ENCODE measurements at regions not wholly inside any gene's neighbourhood (a gene's known extent, or its start where the extent isn't known, plus 50 kb on each side); places are given as distances from the start of the nearest gene placed in this dataset.
"Not testable (repeated sequence)": the region's sequence is repeated elsewhere in the genome, so short reads cannot be mapped to it uniquely, and the experiment has no call there.

DNA sequence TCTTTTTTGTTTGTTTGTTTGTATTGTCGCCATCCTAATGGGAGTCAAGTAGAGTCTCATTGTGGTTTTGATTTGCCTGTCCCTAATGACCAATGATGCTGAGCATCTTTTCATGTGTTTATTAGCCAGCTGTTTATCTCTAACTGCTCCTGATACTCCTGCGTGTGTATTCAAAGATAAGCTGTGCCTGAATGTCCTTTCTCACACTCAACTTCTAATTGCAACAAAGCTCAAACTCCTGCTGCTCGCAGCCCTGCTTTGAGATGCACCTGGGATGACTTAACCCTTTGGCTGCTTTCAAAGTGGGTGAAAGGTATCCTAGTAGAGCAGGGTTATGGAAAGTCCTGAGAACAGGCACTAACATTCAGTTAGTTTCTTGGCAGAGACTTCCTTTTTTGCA, 199.6 kb downstream of the BCL2L11 start:
- POLR2A ChIA-PET, CTCF ChIA-PET: not testable (repeated sequence)

DNA sequence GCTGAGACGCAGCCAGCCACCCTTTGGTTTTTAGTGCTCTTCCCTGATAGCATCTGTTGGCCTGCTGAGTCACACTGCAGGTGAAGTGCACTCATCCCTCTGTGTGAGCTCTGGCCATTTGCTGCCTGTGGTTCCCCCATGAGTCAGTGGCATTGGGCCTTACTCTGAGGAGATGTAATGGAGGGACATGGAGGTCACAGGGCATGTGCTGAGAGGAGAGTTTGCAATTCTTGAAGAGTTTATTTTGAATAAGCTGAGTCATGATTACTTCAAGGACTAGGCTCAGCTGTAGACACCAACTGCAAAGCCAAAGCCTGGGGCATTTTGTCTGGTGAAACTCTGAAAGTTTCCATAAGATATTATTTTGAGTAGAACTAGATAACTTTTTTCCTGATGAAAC, 200.3 kb downstream of the BCL2L11 start:
- intact Hi-C loops (cut with micrococcal nuclease); BruUV-seq (replicated peaks); CTCF ChIA-PET; H3K36me3 ChIP-seq (ENCODE audit: control insufficient read depth in 2 of 2, extremely low read depth in 1 of 2, insufficient read depth in 2 of 2, low read length in 2 of 2); H3K4me2 ChIP-seq (ENCODE audit: insufficient read depth, low read length); dilution Hi-C loops (cut with MboI; ENCODE audit: extremely low pct_ligation_motif_present, low sequenced_read_pairs); H2AFZ ChIP-seq (ENCODE audit: low read depth, low read length); H3K9me3 ChIP-seq (replicated peaks; ENCODE audit: control insufficient read depth, insufficient read depth, low read length); POLR2A ChIA-PET; H3K4me3 ChIP-seq (replicated peaks in 1 of 3; ENCODE audit: insufficient read depth in 1 of 3, low read depth in 1 of 3, low read length in 3 of 3); H3K4me1 ChIP-seq (ENCODE audit: control insufficient read depth, extremely low read depth, insufficient read depth, low read length); H3K27ac ChIP-seq (ENCODE audit: insufficient read depth, low read depth, low read length); H4K20me1 ChIP-seq (replicated peaks; ENCODE audit: control insufficient read depth, extremely low read depth, insufficient read depth, low read length); H3K27me3 ChIP-seq (ENCODE audit: control insufficient read depth in 2 of 2, insufficient read depth in 2 of 2, low read length in 2 of 2); H3K9me1 ChIP-seq (replicated peaks; ENCODE audit: control insufficient read depth, extremely low read depth, insufficient read depth, low read length); H3K79me2 ChIP-seq (ENCODE audit: control insufficient read depth, insufficient read depth, low read length); H3K9ac ChIP-seq (replicated peaks; ENCODE audit: extremely low read depth, insufficient read depth, low read length): not testable (repeated sequence)
- DNase-seq (ENCODE audit: low read depth, low spot score) (peak; percentile 18), FAIRE-seq (peak; percentile 73)

More for the DNA sequence above, 199.6 kb downstream of the BCL2L11 start:
- intact Hi-C loops (cut with micrococcal nuclease); H3K27me3 ChIP-seq (ENCODE audit: control insufficient read depth in 2 of 2, insufficient read depth in 2 of 2, low read length in 2 of 2); H3K36me3 ChIP-seq (ENCODE audit: control insufficient read depth in 2 of 2, extremely low read depth in 1 of 2, insufficient read depth in 2 of 2, low read length in 2 of 2); H3K9ac ChIP-seq (replicated peaks; ENCODE audit: extremely low read depth, insufficient read depth, low read length); H3K79me2 ChIP-seq (ENCODE audit: control insufficient read depth, insufficient read depth, low read length); H3K27ac ChIP-seq (ENCODE audit: insufficient read depth, low read depth, low read length); H3K9me1 ChIP-seq (replicated peaks; ENCODE audit: control insufficient read depth, extremely low read depth, insufficient read depth, low read length); H2AFZ ChIP-seq (ENCODE audit: low read depth, low read length); H3K4me1 ChIP-seq (ENCODE audit: control insufficient read depth, extremely low read depth, insufficient read depth, low read length); H4K20me1 ChIP-seq (replicated peaks; ENCODE audit: control insufficient read depth, extremely low read depth, insufficient read depth, low read length); H3K4me3 ChIP-seq (replicated peaks in 1 of 3; ENCODE audit: insufficient read depth in 1 of 3, low read depth in 1 of 3, low read length in 3 of 3); FAIRE-seq; DNase-seq (ENCODE audit: low read depth, low spot score); dilution Hi-C loops (cut with MboI; ENCODE audit: extremely low pct_ligation_motif_present, low sequenced_read_pairs); H3K9me3 ChIP-seq (replicated peaks; ENCODE audit: control insufficient read depth, insufficient read depth, low read length); BruUV-seq (replicated peaks); H3K4me2 ChIP-seq (ENCODE audit: insufficient read depth, low read length): not testable (repeated sequence)

DNA sequence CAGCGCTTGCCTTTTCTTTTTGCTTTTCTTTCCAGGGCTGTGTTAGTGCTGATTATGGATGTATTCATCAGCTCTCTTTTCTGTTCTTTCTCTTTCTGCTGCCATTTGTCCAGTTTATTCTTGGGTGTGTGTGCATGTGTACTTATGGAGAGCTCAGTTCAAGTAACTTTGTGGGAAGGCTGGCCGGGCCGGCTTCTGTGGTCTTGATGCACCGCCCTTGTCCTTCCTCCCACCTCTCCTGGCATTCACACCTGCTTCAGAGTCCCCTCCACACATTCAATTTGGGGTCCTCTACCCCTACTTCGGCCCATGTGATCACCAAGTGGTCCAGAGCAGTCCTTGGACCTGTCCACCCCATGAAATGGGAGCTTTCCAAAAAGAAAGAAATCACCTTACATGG, 202.7 kb downstream of the BCL2L11 start:
- BruUV-seq (replicated peaks); dilution Hi-C loops (cut with MboI; ENCODE audit: extremely low pct_ligation_motif_present, low sequenced_read_pairs); H3K4me3 ChIP-seq (replicated peaks in 1 of 3; ENCODE audit: insufficient read depth in 1 of 3, low read depth in 1 of 3, low read length in 3 of 3); H3K9me3 ChIP-seq (replicated peaks; ENCODE audit: control insufficient read depth, insufficient read depth, low read length); H3K9me1 ChIP-seq (replicated peaks; ENCODE audit: control insufficient read depth, extremely low read depth, insufficient read depth, low read length); H3K79me2 ChIP-seq (ENCODE audit: control insufficient read depth, insufficient read depth, low read length); H3K4me1 ChIP-seq (ENCODE audit: control insufficient read depth, extremely low read depth, insufficient read depth, low read length); H3K27me3 ChIP-seq (ENCODE audit: control insufficient read depth in 2 of 2, insufficient read depth in 2 of 2, low read length in 2 of 2); H3K9ac ChIP-seq (replicated peaks; ENCODE audit: extremely low read depth, insufficient read depth, low read length); CTCF ChIA-PET; POLR2A ChIA-PET; H3K27ac ChIP-seq (ENCODE audit: insufficient read depth, low read depth, low read length); intact Hi-C loops (cut with micrococcal nuclease); H3K36me3 ChIP-seq (ENCODE audit: control insufficient read depth in 2 of 2, extremely low read depth in 1 of 2, insufficient read depth in 2 of 2, low read length in 2 of 2); FAIRE-seq; H3K4me2 ChIP-seq (ENCODE audit: insufficient read depth, low read length); DNase-seq (ENCODE audit: low read depth, low spot score); H2AFZ ChIP-seq (ENCODE audit: low read depth, low read length); H4K20me1 ChIP-seq (replicated peaks; ENCODE audit: control insufficient read depth, extremely low read depth, insufficient read depth, low read length): not testable (repeated sequence)

DNA sequence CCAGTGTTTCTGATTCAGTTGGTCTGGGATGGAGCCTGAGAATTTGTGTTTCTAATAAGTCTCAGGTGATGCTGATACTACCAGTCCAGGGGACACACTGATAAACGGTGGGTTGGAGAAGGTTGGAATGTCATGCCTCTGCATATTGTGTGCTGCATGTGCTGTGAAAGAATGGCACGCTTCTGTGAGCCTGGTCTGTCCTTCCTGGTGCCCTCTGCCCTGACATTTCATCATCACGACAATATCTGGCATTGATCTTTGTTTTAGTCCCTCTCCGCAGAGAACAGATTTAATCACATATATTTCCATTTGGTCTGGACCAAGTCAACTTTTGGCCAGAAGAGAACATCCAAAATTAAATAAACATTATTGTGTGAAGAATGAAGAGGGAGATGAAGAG, 207.0 kb downstream of the BCL2L11 start:
- H3K4me3 ChIP-seq (replicated peaks in 1 of 3; ENCODE audit: insufficient read depth in 1 of 3, low read depth in 1 of 3, low read length in 3 of 3); H3K4me2 ChIP-seq (ENCODE audit: insufficient read depth, low read length); H3K4me1 ChIP-seq (ENCODE audit: control insufficient read depth, extremely low read depth, insufficient read depth, low read length); H4K20me1 ChIP-seq (replicated peaks; ENCODE audit: control insufficient read depth, extremely low read depth, insufficient read depth, low read length); H3K36me3 ChIP-seq (ENCODE audit: control insufficient read depth in 2 of 2, extremely low read depth in 1 of 2, insufficient read depth in 2 of 2, low read length in 2 of 2); H3K9ac ChIP-seq (replicated peaks; ENCODE audit: extremely low read depth, insufficient read depth, low read length); POLR2A ChIA-PET; H3K27ac ChIP-seq (ENCODE audit: insufficient read depth, low read depth, low read length); CTCF ChIA-PET; DNase-seq (ENCODE audit: low read depth, low spot score); H3K9me3 ChIP-seq (replicated peaks; ENCODE audit: control insufficient read depth, insufficient read depth, low read length); H3K79me2 ChIP-seq (ENCODE audit: control insufficient read depth, insufficient read depth, low read length); intact Hi-C loops (cut with micrococcal nuclease); H3K27me3 ChIP-seq (ENCODE audit: control insufficient read depth in 2 of 2, insufficient read depth in 2 of 2, low read length in 2 of 2); H2AFZ ChIP-seq (ENCODE audit: low read depth, low read length); dilution Hi-C loops (cut with MboI; ENCODE audit: extremely low pct_ligation_motif_present, low sequenced_read_pairs); BruUV-seq (replicated peaks); H3K9me1 ChIP-seq (replicated peaks; ENCODE audit: control insufficient read depth, extremely low read depth, insufficient read depth, low read length): not testable (repeated sequence)
- FAIRE-seq = peak; percentile 21
